ENCODE measurements at regions not wholly inside any gene's neighbourhood (a gene's known extent, or its start where the extent isn't known, plus 50 kb on each side); places are given as distances from the start of the nearest gene placed in this dataset.

- Histone ChIP-seq H3K36me3 (ENCODE audit: control insufficient read depth, insufficient read depth, low read length) (no peaks in the 10 kb centered on the region), H2AFZ (ENCODE audit: low read length) (no peak overlapping the region), H3K4me3 (replicated peaks in 1 of 4; ENCODE audit: control extremely low read depth in 1 of 4, insufficient read depth in 1 of 4, low read depth in 3 of 4, low read length in 4 of 4) (no peak overlapping the region), H3K9ac (ENCODE audit: insufficient read depth, low read length) (no peak overlapping the region), H3K4me1 (ENCODE audit: control insufficient read depth, extremely low read depth, insufficient read depth, low read length) (no peaks in the 10 kb centered on the region), H4K20me1 (ENCODE audit: control insufficient read depth, extremely low read depth, insufficient read depth, low read length) (no peaks in the 10 kb centered on the region), H3K79me2 (ENCODE audit: control insufficient read depth, insufficient read depth, low read length) (no peaks in the 10 kb centered on the region), H3K4me2 (ENCODE audit: extremely low read depth, insufficient read depth, low read length) (no peak overlapping the region), H3K27me3 (ENCODE audit: control insufficient read depth, insufficient read depth, low read length) (no peaks in the 10 kb centered on the region), H3K9me3 (ENCODE audit: control insufficient read depth, insufficient read depth, low read depth, low read length) (no peaks in the 10 kb centered on the region), H3K27ac (ENCODE audit: insufficient read depth, low read length) (no peak overlapping the region)
- TF ChIP-seq EZH2 (IDR thresholded peaks at IDR 0.05; ENCODE audit: low read length, missing control alignments) (no peak), CTCF (conservative IDR thresholded peaks at IDR 0.05 in 1 of 2, IDR thresholded peaks at IDR 0.05 in 1 of 2; ENCODE audit: low read depth in 1 of 2, low read length in 2 of 2) (no peak)
- no peak for DNase-seq (ENCODE audit: low read depth in 2 of 2)
Observed at GRCh38 chr2:142445551-142446072, 314.8 kb upstream of the LRP1B start.

GRCh38 chr2:142445023-142445422 lies 314.2 kb upstream of the LRP1B start:
- DNase-seq (ENCODE audit: low read depth in 2 of 2): no peak
- Histone ChIP-seq H3K4me3 (replicated peaks in 1 of 4; ENCODE audit: control extremely low read depth in 1 of 4, insufficient read depth in 1 of 4, low read depth in 3 of 4, low read length in 4 of 4) (no peak overlapping the region), H3K79me2 (ENCODE audit: control insufficient read depth, insufficient read depth, low read length) (no peaks in the 10 kb centered on the region), H3K9ac (ENCODE audit: insufficient read depth, low read length) (no peak overlapping the region), H4K20me1 (ENCODE audit: control insufficient read depth, extremely low read depth, insufficient read depth, low read length) (no peaks in the 10 kb centered on the region), H2AFZ (ENCODE audit: low read length) (no peak overlapping the region), H3K4me2 (ENCODE audit: extremely low read depth, insufficient read depth, low read length) (no peak overlapping the region), H3K4me1 (ENCODE audit: control insufficient read depth, extremely low read depth, insufficient read depth, low read length) (no peaks in the 10 kb centered on the region), H3K9me3 (ENCODE audit: control insufficient read depth, insufficient read depth, low read depth, low read length) (no peaks in the 10 kb centered on the region), H3K27ac (ENCODE audit: insufficient read depth, low read length) (no peak overlapping the region), H3K27me3 (ENCODE audit: control insufficient read depth, insufficient read depth, low read length) (no peaks in the 10 kb centered on the region), H3K36me3 (ENCODE audit: control insufficient read depth, insufficient read depth, low read length) (no peaks in the 10 kb centered on the region)
- no peak for TF ChIP-seq EZH2 (IDR thresholded peaks at IDR 0.05; ENCODE audit: low read length, missing control alignments)
- TF ChIP-seq CTCF (conservative IDR thresholded peaks at IDR 0.05 in 1 of 2, IDR thresholded peaks at IDR 0.05 in 1 of 2; ENCODE audit: low read depth in 1 of 2, low read length in 2 of 2): no peak

- H3K36me3 ChIP-seq (ENCODE audit: control insufficient read depth, insufficient read depth, low read length): no peaks in the 10 kb centered on the region
- no peak for DNase-seq (ENCODE audit: low read depth in 2 of 2)
- H3K4me1 ChIP-seq (ENCODE audit: control insufficient read depth, extremely low read depth, insufficient read depth, low read length): no peaks in the 10 kb centered on the region
- TF ChIP-seq CTCF (conservative IDR thresholded peaks at IDR 0.05 in 1 of 2, IDR thresholded peaks at IDR 0.05 in 1 of 2; ENCODE audit: low read depth in 1 of 2, low read length in 2 of 2) (no peak), EZH2 (IDR thresholded peaks at IDR 0.05; ENCODE audit: low read length, missing control alignments) (no peak)
- no peaks in the 10 kb centered on the region for H4K20me1 ChIP-seq (ENCODE audit: control insufficient read depth, extremely low read depth, insufficient read depth, low read length)
- H3K4me2 ChIP-seq (ENCODE audit: extremely low read depth, insufficient read depth, low read length): no peak overlapping the region
- no peaks in the 10 kb centered on the region for H3K9me3 ChIP-seq (ENCODE audit: control insufficient read depth, insufficient read depth, low read depth, low read length)
- H2AFZ ChIP-seq (ENCODE audit: low read length): no peak overlapping the region
- H3K27ac ChIP-seq (ENCODE audit: insufficient read depth, low read length): no peak overlapping the region
- H3K9ac ChIP-seq (ENCODE audit: insufficient read depth, low read length): no peak overlapping the region
- no peaks in the 10 kb centered on the region for H3K27me3 ChIP-seq (ENCODE audit: control insufficient read depth, insufficient read depth, low read length)
- no peak overlapping the region for H3K4me3 ChIP-seq (replicated peaks in 1 of 4; ENCODE audit: control extremely low read depth in 1 of 4, insufficient read depth in 1 of 4, low read depth in 3 of 4, low read length in 4 of 4)
- H3K79me2 ChIP-seq (ENCODE audit: control insufficient read depth, insufficient read depth, low read length): no peaks in the 10 kb centered on the region
Observed at GRCh38 chr2:142435847-142436246, 305.0 kb upstream of the LRP1B start.
